HUES6 (cell line): ENCODE measurements at regions not wholly inside any gene's neighbourhood (a gene's known extent, or its start where the extent isn't known, plus 50 kb on each side); places are given as distances from the start of the nearest gene placed in this dataset.

Experiments
- H3K27ac ChIP-seq: 2 replicates; pipeline ENCODE4 v1.7.0; 2013; ENCODE audit warnings: low read depth, mild to moderate bottlenecking, low read length, inconsistent platforms
- H3K27me3 ChIP-seq: 2 replicates; pipeline ENCODE4 v1.6.1; 2013; ENCODE audit warnings: low read length; ENCODE audit not compliant: control insufficient read depth, insufficient read depth
- H3K36me3 ChIP-seq: 2 replicates; pipeline ENCODE4 v1.6.1; 2013; ENCODE audit warnings: low read length; ENCODE audit not compliant: control insufficient read depth, insufficient read depth
- H3K4me1 ChIP-seq: 2 replicates; pipeline ENCODE4 v1.6.1; 2013; ENCODE audit warnings: low read length; ENCODE audit not compliant: control insufficient read depth, insufficient read depth
- H3K4me3 ChIP-seq: 2 replicates; pipeline ENCODE4 v1.5.1; 2013; ENCODE audit warnings: low read depth, low read length
- H3K9ac ChIP-seq: one replicate; pipeline ENCODE4 v1.6.1; 2013; ENCODE audit warnings: mild to moderate bottlenecking, low read length
- H3K9me3 ChIP-seq: 2 replicates; pipeline ENCODE4 v1.6.1; 2013; ENCODE audit warnings: low read depth, low read length; ENCODE audit not compliant: control insufficient read depth, insufficient read depth

GRCh38 chr3:20696388-20697150 lies 510.6 kb upstream of the SGO1 start:
- H3K9ac ChIP-seq: no peak overlapping the region
- no peak overlapping the region for H3K27ac ChIP-seq
- no peak overlapping the region for H3K4me3 ChIP-seq
- H3K4me1 ChIP-seq: no peaks in the 10 kb centered on the region
- no peaks in the 10 kb centered on the region for H3K36me3 ChIP-seq
- no peaks in the 10 kb centered on the region for H3K9me3 ChIP-seq
- no peaks in the 10 kb centered on the region for H3K27me3 ChIP-seq

GRCh38 chr3:20692675-20693074 lies 506.7 kb upstream of the SGO1 start:
- Histone ChIP-seq H3K27ac (no peak overlapping the region), H3K9me3 (peaks cover 3% of the 10 kb centered on the region), H3K27me3 (no peaks in the 10 kb centered on the region), H3K36me3 (no peaks in the 10 kb centered on the region), H3K4me3 (no peak overlapping the region), H3K4me1 (no peaks in the 10 kb centered on the region), H3K9ac (no peak overlapping the region)

GRCh38 chr3:20683910-20684309 lies 497.9 kb upstream of the SGO1 start:
- Histone ChIP-seq H3K27ac (no peak overlapping the region), H3K9ac (no peak overlapping the region), H3K36me3 (no peaks in the 10 kb centered on the region), H3K9me3 (peaks cover 8% of the 10 kb centered on the region), H3K4me3 (no peak overlapping the region), H3K27me3 (no peaks in the 10 kb centered on the region), H3K4me1 (no peaks in the 10 kb centered on the region; the same call in 1 of the 2 replicates)

- Histone ChIP-seq H3K4me3 (no peak overlapping the region), H3K9ac (no peak overlapping the region), H3K4me1 (no peaks in the 10 kb centered on the region; the same call in 1 of the 2 replicates), H3K27me3 (no peaks in the 10 kb centered on the region), H3K27ac (no peak overlapping the region), H3K9me3 (peaks cover 4% of the 10 kb centered on the region), H3K36me3 (no peaks in the 10 kb centered on the region)
These were observed 496.6 kb upstream of the SGO1 start for GRCh38 chr3:20682573-20682972.

- Histone ChIP-seq H3K4me3 (no peak overlapping the region), H3K27ac (no peak overlapping the region), H3K4me1 (no peaks in the 10 kb centered on the region; the same call in 1 of the 2 replicates), H3K9me3 (no peaks in the 10 kb centered on the region), H3K27me3 (no peaks in the 10 kb centered on the region), H3K36me3 (no peaks in the 10 kb centered on the region), H3K9ac (no peak overlapping the region)
These were observed 495.1 kb upstream of the SGO1 start for GRCh38 chr3:20680990-20681628.

GRCh38 chr3:20673866-20674265 lies 487.9 kb upstream of the SGO1 start:
- Histone ChIP-seq H3K36me3 (no peaks in the 10 kb centered on the region), H3K4me3 (no peak overlapping the region), H3K9me3 (peaks cover 7% of the 10 kb centered on the region), H3K27me3 (no peaks in the 10 kb centered on the region), H3K27ac (no peak overlapping the region), H3K4me1 (no peaks in the 10 kb centered on the region), H3K9ac (no peak overlapping the region)

- no peaks in the 10 kb centered on the region for H3K4me1 ChIP-seq
- H3K27ac ChIP-seq: no peak overlapping the region
These were observed 483.7 kb upstream of the SGO1 start for GRCh38 chr3:20669675-20670074.

GRCh38 chr3:20669184-20669583 lies 483.2 kb upstream of the SGO1 start:
- Histone ChIP-seq H3K9ac (no peak overlapping the region), H3K27me3 (no peaks in the 10 kb centered on the region), H3K9me3 (peaks cover 4% of the 10 kb centered on the region), H3K4me3 (no peak overlapping the region), H3K4me1 (no peaks in the 10 kb centered on the region), H3K36me3 (no peaks in the 10 kb centered on the region), H3K27ac (no peak overlapping the region)

More at GRCh38 chr3:20669675-20670074, 483.7 kb upstream of the SGO1 start:
- Histone ChIP-seq H3K4me3 (no peak overlapping the region), H3K9me3 (peaks cover 4% of the 10 kb centered on the region), H3K36me3 (no peaks in the 10 kb centered on the region), H3K27me3 (no peaks in the 10 kb centered on the region), H3K9ac (no peak overlapping the region)

- H3K36me3 ChIP-seq: no peaks in the 10 kb centered on the region
- no peaks in the 10 kb centered on the region for H3K27me3 ChIP-seq
- no peaks in the 10 kb centered on the region for H3K9me3 ChIP-seq
- H3K4me3 ChIP-seq: no peak overlapping the region
- H3K9ac ChIP-seq: no peak overlapping the region
- H3K4me1 ChIP-seq: no peaks in the 10 kb centered on the region
- H3K27ac ChIP-seq: no peak overlapping the region
These were observed 482.4 kb upstream of the SGO1 start for GRCh38 chr3:20668411-20668810.

- H3K4me1 ChIP-seq: no peaks in the 10 kb centered on the region
- no peak overlapping the region for H3K27ac ChIP-seq
- H3K9ac ChIP-seq: no peak overlapping the region
- no peaks in the 10 kb centered on the region for H3K36me3 ChIP-seq
- no peaks in the 10 kb centered on the region for H3K9me3 ChIP-seq
- no peak overlapping the region for H3K4me3 ChIP-seq
- no peaks in the 10 kb centered on the region for H3K27me3 ChIP-seq
These were observed 480.1 kb upstream of the SGO1 start for GRCh38 chr3:20666091-20666490.

- H3K4me3 ChIP-seq: no peak overlapping the region
- H3K9me3 ChIP-seq: no peaks in the 10 kb centered on the region
- H3K27ac ChIP-seq: no peak overlapping the region
- no peaks in the 10 kb centered on the region for H3K36me3 ChIP-seq
- H3K27me3 ChIP-seq: no peaks in the 10 kb centered on the region
- no peak overlapping the region for H3K9ac ChIP-seq
- H3K4me1 ChIP-seq: no peaks in the 10 kb centered on the region
These were observed 472.5 kb upstream of the SGO1 start for GRCh38 chr3:20658491-20658890.
